HepG2 (cell line): ENCODE measurements at regions not wholly inside any gene's neighbourhood (a gene's known extent, or its start where the extent isn't known, plus 50 kb on each side); places are given as distances from the start of the nearest gene placed in this dataset.

ENCODE experiments used
- ATAC-seq: fragments of 200-7000 bp; cut with Tn5 transposase; 3 replicates; pipeline ENCODE4 v1.9.1; 2020; ENCODE audit warnings: mild to moderate bottlenecking, moderate library complexity
- BruUV-seq: library from RNA; stranded (reverse); fragments of 400-500 nt; replicated peaks from 2 replicates; lab custom pipeline; 2021; lab: Mats Ljungman, UMichigan
- CTCF ChIA-PET: fragments of 300-600 bp; formaldehyde crosslinking; extraction: SDS; loops from one replicate; lab custom pipeline; 2021; ENCODE audit warnings: low total read pairs, inconsistent platforms, low intra/inter-chr PET ratio; lab: Yijun Ruan, JAX
- POLR2A ChIA-PET: fragments of 350-600 bp; sonication (Branson Sonifier 250); formaldehyde crosslinking; loops from one replicate; lab custom pipeline; 2020; ENCODE audit warnings: antibody characterized with exemption, inconsistent platforms; lab: Yijun Ruan, JAX
- DNase-seq: peaks from one replicate; pipeline ENCODE4 v3.0.0-alpha.2; 2015; ENCODE audit warnings: low spot score
- FAIRE-seq: peaks from 3 replicates; lab custom pipeline; 2011; peaks lifted over from hg19 to GRCh38; lab: Jason Lieb, UNC
- H2AFZ ChIP-seq: one replicate; pipeline ENCODE4 v1.6.1; 2011; ENCODE audit warnings: low read length, inconsistent platforms
- H3K27ac ChIP-seq: fragments of 300-600 bp; 3 replicates; pipeline ENCODE4 v1.8.0; 2011; ENCODE audit warnings: mixed run types, mild to moderate bottlenecking, mixed read lengths, low read length, inconsistent platforms; ENCODE audit not compliant: insufficient read depth; ENCODE audit errors: extremely low read length
- H3K27me3 ChIP-seq, 2 experiments: fragments of 200-600 bp in 1 of 2; 2 replicates in 1 of 2; 3 replicates in 1 of 2; pipeline versions ENCODE4 v1.6.0 to v1.8.0; 2011; ENCODE audit warnings: low read length in 2 of 2, mild to moderate bottlenecking in 2 of 2, moderate library complexity in 2 of 2, inconsistent platforms in 1 of 2; ENCODE audit not compliant: insufficient read depth in 2 of 2, control insufficient read depth in 1 of 2
- H3K36me3 ChIP-seq, 2 experiments: fragments of 200-600 bp in 1 of 2; replicated peaks in 1 of 2; 2 replicates in 1 of 2; 3 replicates in 1 of 2; pipeline versions ENCODE4 v1.5.1 to v1.8.0; 2011; ENCODE audit warnings: low read length in 2 of 2, inconsistent platforms in 1 of 2; ENCODE audit not compliant: insufficient read depth in 2 of 2, control insufficient read depth in 1 of 2
- H3K4me1 ChIP-seq: 2 replicates; pipeline ENCODE4 v1.5.1; 2012; ENCODE audit warnings: low read length, inconsistent platforms; ENCODE audit not compliant: insufficient read depth
- H3K4me2 ChIP-seq: 2 replicates; pipeline ENCODE4 v1.6.0; 2011; ENCODE audit warnings: low read depth, low read length, inconsistent platforms
- H3K4me3 ChIP-seq, 3 experiments: fragments of 200-600 bp in 1 of 3; sonication (generic), shearing (Covaris generic) in 1 of 3; replicated peaks in 1 of 3; 2 replicates each; pipeline ENCODE4 v1.5.1; 2011 to 2016; ENCODE audit warnings: low read length in 3 of 3, inconsistent platforms in 2 of 3, low read depth in 2 of 3, mild to moderate bottlenecking in 2 of 3, control low read depth in 1 of 3, mixed read lengths in 1 of 3; ENCODE audit not compliant: insufficient read depth in 1 of 3
- H3K79me2 ChIP-seq: one replicate; pipeline ENCODE4 v1.6.1; 2011; ENCODE audit warnings: low read length, inconsistent platforms; ENCODE audit not compliant: insufficient read depth
- H3K9ac ChIP-seq: 2 replicates; pipeline ENCODE4 v1.6.0; 2011; ENCODE audit warnings: mild to moderate bottlenecking, low read depth, low read length, inconsistent platforms; ENCODE audit not compliant: insufficient read depth
- H3K9me3 ChIP-seq: 2 replicates; pipeline ENCODE4 v1.5.1; 2012; ENCODE audit warnings: mild to moderate bottlenecking, low read length
- H4K20me1 ChIP-seq: 2 replicates; pipeline ENCODE4 v1.6.0; 2011; ENCODE audit warnings: inconsistent platforms, mild to moderate bottlenecking, low read length, moderate library complexity; ENCODE audit not compliant: insufficient read depth
- KDM4B ChIP-seq: sonication (generic); formaldehyde crosslinking; IDR thresholded peaks from 2 replicates; pipeline ENCODE4 v1.4.0; 2020; ENCODE audit warnings: missing genetic modification reagents
- KLF6 ChIP-seq: IDR thresholded peaks from 2 replicates; pipeline ENCODE4 v1.8.0; 2016; ENCODE audit warnings: missing biosample characterization, missing genetic modification reagents
- ZNF816 ChIP-seq: sonication (generic); formaldehyde crosslinking; IDR thresholded peaks from 2 replicates; pipeline ENCODE4 v1.8.0; 2022; ENCODE audit warnings: missing genetic modification reagents, mild to moderate bottlenecking, borderline replicate concordance
- WGBS: methylation state at CpG from one replicate; pipeline ENCODE4 v1.1.6; 2017; ENCODE audit warnings: low lambda C conversion rate; 5-methylcytosine and 5-hydroxymethylcytosine counted together
- in situ Hi-C: cut with HindIII; loops from 2 replicates; pipeline ENCODE4 v1.10.0; 2017; ENCODE audit warnings: low pct_unique_long_range_greater_than_20kb; ENCODE audit not compliant: extremely low pct_ligation_motif_present
- intact Hi-C: fragments of 100-400 bp; cut with micrococcal nuclease; formaldehyde crosslinking; loops from one replicate; pipeline ENCODE4 v1.10.0; 2022; ENCODE audit not compliant: unreplicated experiment
- TF ChIP-seq, protein P1 (sequence below): sonication (generic); formaldehyde crosslinking; IDR thresholded peaks from 2 replicates; pipeline ENCODE4 v1.4.0; 2020; ENCODE audit warnings: missing genetic modification reagents
- TF ChIP-seq, protein P2 (sequence below): sonication (generic); formaldehyde crosslinking; IDR thresholded peaks from 2 replicates; pipeline ENCODE4 v1.8.0; 2022; ENCODE audit warnings: low read depth, missing genetic modification reagents

DNA sequence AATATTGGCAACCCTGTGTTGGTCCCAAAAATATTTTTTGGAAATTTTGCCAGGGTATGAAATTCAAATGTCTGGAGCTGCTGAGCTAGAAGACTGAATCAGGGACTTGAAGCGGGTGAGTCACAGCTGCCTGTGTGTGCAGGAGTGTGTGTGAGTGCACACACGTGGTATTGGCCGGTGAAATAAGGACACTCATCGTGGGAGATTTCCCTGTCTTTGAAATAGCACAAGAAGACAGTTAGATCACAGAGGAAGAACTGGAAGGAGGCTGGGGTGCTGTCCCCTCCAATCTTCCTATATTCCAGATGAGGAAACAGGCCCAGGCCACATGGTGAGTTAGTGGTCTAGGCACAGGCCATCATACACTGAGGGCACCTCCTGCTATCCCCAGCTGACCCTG, 123.8 kb upstream of the MLN start:
- H2AFZ ChIP-seq = no peak overlapping the region
- H3K4me1 ChIP-seq = no peaks in the 10 kb centered on the region
- TF ChIP-seq KLF6 (CRISPR knock-in tag) (no peak), ZNF816 (CRISPR knock-in tag) (no peak), KDM4B (CRISPR knock-in tag) (no peak)
- TF ChIP-seq, protein P1, sequence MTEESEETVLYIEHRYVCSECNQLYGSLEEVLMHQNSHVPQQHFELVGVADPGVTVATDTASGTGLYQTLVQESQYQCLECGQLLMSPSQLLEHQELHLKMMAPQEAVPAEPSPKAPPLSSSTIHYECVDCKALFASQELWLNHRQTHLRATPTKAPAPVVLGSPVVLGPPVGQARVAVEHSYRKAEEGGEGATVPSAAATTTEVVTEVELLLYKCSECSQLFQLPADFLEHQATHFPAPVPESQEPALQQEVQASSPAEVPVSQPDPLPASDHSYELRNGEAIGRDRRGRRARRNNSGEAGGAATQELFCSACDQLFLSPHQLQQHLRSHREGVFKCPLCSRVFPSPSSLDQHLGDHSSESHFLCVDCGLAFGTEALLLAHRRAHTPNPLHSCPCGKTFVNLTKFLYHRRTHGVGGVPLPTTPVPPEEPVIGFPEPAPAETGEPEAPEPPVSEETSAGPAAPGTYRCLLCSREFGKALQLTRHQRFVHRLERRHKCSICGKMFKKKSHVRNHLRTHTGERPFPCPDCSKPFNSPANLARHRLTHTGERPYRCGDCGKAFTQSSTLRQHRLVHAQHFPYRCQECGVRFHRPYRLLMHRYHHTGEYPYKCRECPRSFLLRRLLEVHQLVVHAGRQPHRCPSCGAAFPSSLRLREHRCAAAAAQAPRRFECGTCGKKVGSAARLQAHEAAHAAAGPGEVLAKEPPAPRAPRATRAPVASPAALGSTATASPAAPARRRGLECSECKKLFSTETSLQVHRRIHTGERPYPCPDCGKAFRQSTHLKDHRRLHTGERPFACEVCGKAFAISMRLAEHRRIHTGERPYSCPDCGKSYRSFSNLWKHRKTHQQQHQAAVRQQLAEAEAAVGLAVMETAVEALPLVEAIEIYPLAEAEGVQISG (CRISPR knock-in tag) = no peak
- TF ChIP-seq, protein P2, sequence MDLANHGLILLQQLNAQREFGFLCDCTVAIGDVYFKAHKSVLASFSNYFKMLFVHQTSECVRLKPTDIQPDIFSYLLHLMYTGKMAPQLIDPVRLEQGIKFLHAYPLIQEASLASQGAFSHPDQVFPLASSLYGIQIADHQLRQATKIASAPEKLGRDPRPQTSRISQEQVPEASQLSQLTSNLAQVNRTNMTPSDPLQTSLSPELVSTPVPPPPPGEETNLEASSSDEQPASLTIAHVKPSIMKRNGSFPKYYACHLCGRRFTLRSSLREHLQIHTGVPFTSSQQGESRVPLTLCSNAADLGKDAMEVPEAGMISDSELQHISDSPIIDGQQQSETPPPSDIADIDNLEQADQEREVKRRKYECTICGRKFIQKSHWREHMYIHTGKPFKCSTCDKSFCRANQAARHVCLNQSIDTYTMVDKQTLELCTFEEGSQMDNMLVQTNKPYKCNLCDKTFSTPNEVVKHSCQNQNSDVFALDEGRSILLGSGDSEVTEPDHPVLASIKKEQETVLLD (CRISPR knock-in tag) = no peak
- no peaks in the 10 kb centered on the region for H3K36me3 ChIP-seq
- H3K9me3 ChIP-seq = no peaks in the 10 kb centered on the region
- no TSS peak for BruUV-seq
- no peak overlapping the region for H3K4me3 ChIP-seq
- no peak for DNase-seq
- no peaks in the 10 kb centered on the region for H3K79me2 ChIP-seq
- peaks cover 0 to 32% of the 10 kb centered on the region in 2 experiments; a peak in 4 of 5 replicates for H3K27me3 ChIP-seq
- no peak for ATAC-seq
- no peak overlapping the region for H3K4me2 ChIP-seq
- ChIA-PET CTCF (no interaction called here), POLR2A (no interaction called here)
- no peak for FAIRE-seq
- H4K20me1 ChIP-seq = no peaks in the 10 kb centered on the region
- H3K9ac ChIP-seq = no peak overlapping the region
- H3K27ac ChIP-seq = no peak overlapping the region
- in situ Hi-C loops = no loop called here
- intact Hi-C loops = no loop called here
- WGBS = 7% methylated on average over 4 of the region's 4 CpGs
